Kidney glomerular epithelial cell (primary cell): ENCODE measurements at regions not wholly inside any gene's neighbourhood (a gene's known extent, or its start where the extent isn't known, plus 50 kb on each side); places are given as distances from the start of the nearest gene placed in this dataset.

Experiments used
- DNase-seq: peaks from one replicate; lab custom pipeline; 2025; lab: John Stamatoyannopoulos, UW

DNA sequence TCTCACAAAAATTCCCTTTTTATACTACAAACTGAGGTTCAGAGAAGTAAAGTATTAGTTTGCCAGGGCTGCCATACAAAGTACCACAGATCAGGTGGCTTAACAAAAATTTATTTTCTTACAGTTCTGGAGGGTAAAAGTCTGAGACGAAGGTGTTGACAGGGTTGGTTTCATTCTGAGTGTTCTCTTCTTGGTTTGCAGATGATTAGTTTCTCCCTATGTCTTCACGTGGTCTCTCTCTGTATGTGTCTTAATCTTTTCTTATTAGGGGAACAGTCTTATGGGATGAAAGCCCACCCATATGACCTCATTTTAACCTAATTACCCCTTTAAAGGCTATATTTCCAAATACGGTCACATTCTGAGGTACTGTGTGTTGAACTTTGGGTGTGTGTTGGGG is 274.2 kb downstream of the BRINP1 start:
- DNase-seq = no peak

DNA sequence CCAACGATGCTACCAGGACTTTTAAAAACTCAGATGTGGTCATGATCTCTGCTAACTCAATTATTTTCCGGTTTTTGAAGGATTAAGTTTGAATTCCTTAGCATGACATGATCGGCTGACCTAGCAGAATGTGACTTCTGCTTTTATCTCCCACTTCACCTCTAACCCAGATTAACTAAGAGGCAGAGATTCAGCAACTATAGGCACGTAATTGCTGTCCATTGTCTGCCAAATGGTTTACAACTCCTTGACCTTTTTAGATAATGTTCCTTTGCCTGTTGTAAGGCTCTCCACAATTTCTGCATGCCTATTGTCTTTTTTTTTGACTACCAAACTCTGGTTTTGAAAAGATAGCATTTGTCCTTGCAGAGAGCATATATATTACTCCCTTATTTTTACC is 268.2 kb downstream of the BRINP1 start:
- no peak for DNase-seq

DNA sequence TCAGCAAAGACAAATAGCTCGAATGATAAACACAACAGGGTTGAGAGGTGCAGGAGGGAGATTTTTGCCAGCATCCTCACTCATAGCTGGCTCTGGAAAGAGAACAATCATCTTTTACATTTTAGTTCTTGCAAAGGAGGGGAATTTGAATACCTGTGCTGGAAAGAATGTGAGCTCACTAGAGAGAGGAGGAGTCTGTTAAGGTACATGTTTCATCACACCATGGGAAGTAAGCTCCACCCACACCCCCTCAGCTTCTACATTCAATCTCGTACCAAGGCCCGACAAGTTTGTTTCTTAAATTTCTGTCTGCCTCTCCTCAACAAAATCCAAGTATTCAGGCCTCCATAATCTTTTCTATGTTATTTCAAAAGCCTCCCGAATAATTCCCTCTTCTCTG is 254.6 kb downstream of the BRINP1 start:
- no peak for DNase-seq
